LNCaP clone FGC (cell line): ENCODE measurements at regions not wholly inside any gene's neighbourhood (a gene's known extent, or its start where the extent isn't known, plus 50 kb on each side); places are given as distances from the start of the nearest gene placed in this dataset.
"Not testable (repeated sequence)": the region's sequence is repeated elsewhere in the genome, so short reads cannot be mapped to it uniquely, and the experiment has no call there.

Experiments
- DNase-seq: peaks from one replicate; pipeline ENCODE4 v3.0.0-alpha.2; 2011; ENCODE audit warnings: low read depth
- H3K4me3 ChIP-seq: 2 replicates; pipeline ENCODE4 v1.5.1; 2011; ENCODE audit warnings: mild to moderate bottlenecking, low read depth, low read length, control low read depth
- TF ChIP-seq, protein P1 (sequence below): IDR thresholded peaks from 2 replicates; pipeline ENCODE4 v1.5.1; 2012; ENCODE audit warnings: mild to moderate bottlenecking; ENCODE audit not compliant: control insufficient read depth, insufficient read depth; ENCODE audit errors: extremely low read depth

DNA sequence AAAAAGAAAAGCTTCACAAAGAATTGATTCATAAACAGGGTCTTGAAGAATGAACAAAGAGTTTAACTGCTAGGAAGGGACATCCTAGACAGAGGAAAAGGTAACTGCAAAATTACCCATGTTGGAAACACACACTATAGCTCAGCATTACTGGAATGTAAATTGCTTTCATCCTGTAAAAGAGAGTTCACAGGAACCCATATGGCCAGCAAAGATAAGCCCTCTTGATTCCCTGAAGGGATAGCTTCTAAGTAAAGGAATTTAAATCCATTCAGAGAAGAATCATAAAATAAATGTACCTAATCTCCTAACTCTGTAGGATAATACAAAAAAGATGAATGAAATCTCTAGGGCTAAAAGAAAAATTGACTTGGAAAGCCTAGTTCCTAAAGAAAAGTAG is 107.1 kb upstream of the INTU start:
- H3K4me3 ChIP-seq, result no peak overlapping the region
- no peak for DNase-seq
- TF ChIP-seq, protein P1, sequence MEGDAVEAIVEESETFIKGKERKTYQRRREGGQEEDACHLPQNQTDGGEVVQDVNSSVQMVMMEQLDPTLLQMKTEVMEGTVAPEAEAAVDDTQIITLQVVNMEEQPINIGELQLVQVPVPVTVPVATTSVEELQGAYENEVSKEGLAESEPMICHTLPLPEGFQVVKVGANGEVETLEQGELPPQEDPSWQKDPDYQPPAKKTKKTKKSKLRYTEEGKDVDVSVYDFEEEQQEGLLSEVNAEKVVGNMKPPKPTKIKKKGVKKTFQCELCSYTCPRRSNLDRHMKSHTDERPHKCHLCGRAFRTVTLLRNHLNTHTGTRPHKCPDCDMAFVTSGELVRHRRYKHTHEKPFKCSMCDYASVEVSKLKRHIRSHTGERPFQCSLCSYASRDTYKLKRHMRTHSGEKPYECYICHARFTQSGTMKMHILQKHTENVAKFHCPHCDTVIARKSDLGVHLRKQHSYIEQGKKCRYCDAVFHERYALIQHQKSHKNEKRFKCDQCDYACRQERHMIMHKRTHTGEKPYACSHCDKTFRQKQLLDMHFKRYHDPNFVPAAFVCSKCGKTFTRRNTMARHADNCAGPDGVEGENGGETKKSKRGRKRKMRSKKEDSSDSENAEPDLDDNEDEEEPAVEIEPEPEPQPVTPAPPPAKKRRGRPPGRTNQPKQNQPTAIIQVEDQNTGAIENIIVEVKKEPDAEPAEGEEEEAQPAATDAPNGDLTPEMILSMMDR, result no peak

DNA sequence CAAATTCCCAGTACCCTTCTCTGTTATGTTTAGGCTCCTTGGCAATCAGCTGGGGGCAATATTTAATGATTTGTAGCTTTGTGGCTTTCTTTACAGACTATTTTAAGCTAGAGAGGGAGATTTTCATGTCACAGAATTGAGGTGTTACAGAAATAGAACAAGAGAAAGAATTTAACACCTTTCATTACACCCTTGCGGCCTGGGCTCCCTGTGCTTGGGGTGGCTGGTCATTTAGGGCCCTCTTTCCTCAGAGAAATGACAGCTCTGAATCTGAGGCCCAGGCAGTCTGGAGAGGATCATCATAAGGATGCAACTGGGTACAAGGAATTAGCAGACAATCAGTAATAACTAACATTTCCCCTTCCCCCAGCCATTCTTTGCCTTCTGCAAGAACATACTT is 104.5 kb upstream of the INTU start:
- TF ChIP-seq, protein P1, result no peak
- no peak overlapping the region for H3K4me3 ChIP-seq
- DNase-seq, result no peak

DNA sequence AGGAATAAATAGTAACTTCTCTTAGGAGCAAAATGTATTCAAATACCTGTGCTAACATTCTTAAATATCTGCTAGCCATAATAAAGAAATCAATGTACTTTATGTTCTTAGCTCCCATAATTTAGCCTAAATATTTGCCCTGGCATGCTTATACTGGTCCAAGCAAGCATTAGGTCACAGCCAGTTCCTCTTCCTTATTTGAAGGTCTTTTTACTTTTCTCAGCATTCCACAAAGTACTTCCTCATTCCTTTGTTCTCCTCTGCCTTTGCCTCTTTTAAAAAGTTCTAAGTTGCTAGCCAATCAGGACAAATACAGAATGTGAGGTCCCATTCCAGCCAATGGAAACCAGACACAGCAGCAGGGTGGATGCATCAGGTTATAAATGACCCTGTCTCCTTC is 102.9 kb upstream of the INTU start:
- H3K4me3 ChIP-seq, DNase-seq: not testable (repeated sequence)

DNA sequence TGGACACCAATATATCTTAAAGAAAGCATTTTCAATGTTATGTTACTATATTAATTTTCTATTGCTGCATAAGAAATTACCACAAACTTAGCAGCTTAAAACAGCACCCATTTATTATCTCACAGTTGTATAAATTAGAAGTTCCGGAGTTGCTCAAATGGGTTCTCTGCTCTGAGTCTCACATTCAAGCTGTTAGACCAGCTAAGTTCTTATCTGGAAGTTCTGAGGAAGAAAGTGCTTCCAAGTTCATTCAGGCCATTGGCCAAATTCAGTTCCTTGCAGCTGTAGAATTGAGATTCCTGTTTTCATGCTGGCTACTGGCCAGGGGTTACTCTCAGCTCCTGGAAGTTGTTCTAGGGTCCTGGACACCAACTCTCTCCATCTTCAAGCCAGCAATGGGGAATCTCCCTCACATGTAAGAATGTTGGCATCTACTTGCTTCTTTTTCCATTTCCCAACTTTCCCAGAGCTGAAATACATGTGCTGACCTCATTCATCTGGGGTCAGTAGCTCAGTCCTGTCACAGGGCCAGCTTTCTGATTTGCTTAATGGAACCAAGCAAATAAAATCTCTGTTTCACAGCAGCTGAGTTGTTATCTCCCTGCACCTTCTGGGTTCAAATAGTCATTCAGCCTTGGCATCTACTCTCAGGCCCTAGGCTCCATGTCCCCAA is 99.6 kb upstream of the INTU start:
- DNase-seq, result peak; percentile 67
- no peak overlapping the region for H3K4me3 ChIP-seq
- TF ChIP-seq, protein P1, result no peak

DNA sequence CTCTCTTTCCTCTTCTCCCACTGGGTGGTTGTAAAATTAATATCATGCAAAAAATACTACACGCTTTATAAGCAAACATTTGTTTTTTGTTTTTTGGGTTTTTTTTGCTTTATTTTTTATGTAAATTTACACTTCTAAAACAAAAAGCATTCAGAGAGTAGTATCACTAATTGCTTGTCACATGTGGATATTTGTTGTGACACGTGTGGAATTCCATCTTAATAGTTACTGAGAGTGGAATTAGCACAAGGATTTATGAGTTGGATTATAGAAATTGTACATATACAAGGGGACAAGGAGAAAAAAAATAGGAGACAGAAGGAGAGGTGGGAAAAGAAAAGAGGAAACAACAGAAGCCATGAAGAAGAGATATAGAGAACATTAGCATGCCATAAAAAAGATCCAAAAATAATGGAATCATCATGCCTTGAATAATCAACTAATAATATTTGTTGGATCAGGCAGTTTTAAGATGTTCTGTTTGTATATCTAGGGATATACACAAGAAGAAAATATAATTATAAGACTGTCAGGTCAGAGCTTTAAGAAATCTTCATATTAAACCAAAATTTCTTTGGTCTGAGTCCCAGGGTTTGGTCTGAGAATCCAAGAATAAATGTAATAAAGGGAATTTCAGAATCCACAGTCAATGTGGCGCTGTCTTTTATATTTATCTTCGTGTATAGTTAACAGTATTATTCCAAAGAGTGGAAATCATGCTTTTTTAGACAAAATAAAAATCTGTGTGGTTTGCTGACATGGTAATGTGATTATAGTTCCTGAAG is 98.5 kb upstream of the INTU start:
- TF ChIP-seq, protein P1, result no peak
- no peak overlapping the region for H3K4me3 ChIP-seq
- DNase-seq, result no peak

DNA sequence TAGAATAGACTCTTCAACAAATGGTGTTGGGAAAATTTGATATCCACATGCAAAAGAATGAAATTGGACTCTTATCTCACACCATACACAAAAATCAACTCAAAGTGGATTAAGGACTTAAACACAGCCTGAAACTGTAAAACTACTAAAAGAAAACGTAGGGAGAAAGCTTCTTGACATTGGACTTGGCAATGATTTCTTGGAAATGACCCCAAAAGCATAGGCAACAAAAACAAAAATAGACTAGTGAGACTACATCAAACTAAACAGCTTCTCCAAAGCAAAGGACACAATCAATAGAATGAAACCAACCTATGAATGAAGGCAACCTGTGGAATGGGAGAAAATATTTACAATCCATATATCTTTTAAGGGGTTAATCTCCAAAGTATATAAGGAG is 94.7 kb upstream of the INTU start:
- H3K4me3 ChIP-seq, result no peak overlapping the region
- no peak for DNase-seq
- TF ChIP-seq, protein P1, result no peak

DNA sequence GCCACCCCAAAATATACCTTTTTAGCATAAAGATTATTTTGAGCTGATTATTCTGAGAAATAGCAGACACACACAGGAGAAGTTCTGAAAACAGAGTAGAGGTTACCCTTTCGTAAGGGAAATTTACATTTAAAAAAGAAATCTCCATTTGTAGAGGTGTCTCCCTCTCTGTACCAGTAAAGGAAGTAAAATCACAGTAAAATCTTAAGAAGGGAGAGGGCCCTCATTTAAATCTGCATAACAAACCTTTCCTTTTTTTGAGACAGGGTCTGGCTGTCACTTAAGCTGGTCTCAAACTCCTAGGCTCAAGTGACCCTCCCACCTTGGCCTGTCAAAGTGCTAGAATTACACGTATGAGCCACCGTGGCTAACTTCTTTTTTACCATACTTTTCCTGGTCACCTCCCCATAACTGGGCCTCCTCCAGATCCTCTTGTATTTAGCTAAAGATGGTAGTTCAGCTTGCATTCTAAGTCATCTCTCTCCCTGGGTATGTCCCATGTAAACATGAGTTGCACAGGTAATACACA is 92.2 kb upstream of the INTU start:
- no peak overlapping the region for H3K4me3 ChIP-seq
- no peak for DNase-seq
- TF ChIP-seq, protein P1, result no peak
